Sigmoid colon (tissue), 6 donors: ENCODE measurements at regions not wholly inside any gene's neighbourhood (a gene's known extent, or its start where the extent isn't known, plus 50 kb on each side); places are given as distances from the start of the nearest gene placed in this dataset.
"Not testable (repeated sequence)": the region's sequence is repeated elsewhere in the genome, so short reads cannot be mapped to it uniquely, and the experiment has no call there.

Experiments used
- DNase-seq: peaks from one replicate; pipeline ENCODE4 v3.0.0-alpha.2; 2019
- H3K27ac ChIP-seq, 4 donors: fragments of 200-600 bp; sonication (generic); one replicate each; pipeline ENCODE4 v1.5.1; 2016 to 2019; ENCODE audit warnings: mild to moderate bottlenecking in 1 of 4
- H3K27me3 ChIP-seq, 3 donors: fragments of 200-600 bp; sonication (generic); one replicate each; pipeline ENCODE4 v1.5.1; 2019; ENCODE audit warnings: mild to moderate bottlenecking in 1 of 3
- H3K36me3 ChIP-seq, 4 donors: fragments of 200-600 bp; sonication (generic); one replicate each; pipeline ENCODE4 v1.5.1; 2016 to 2019
- H3K4me1 ChIP-seq, 4 donors: fragments of 200-600 bp; sonication (generic); one replicate each; pipeline ENCODE4 v1.5.1; 2017 to 2019
- H3K4me3 ChIP-seq, 4 donors: fragments of 200-600 bp; sonication (generic); one replicate each; pipeline ENCODE4 v1.5.1; 2017 to 2019; ENCODE audit warnings: mild to moderate bottlenecking in 2 of 4, moderate library complexity in 1 of 4
- H3K9me3 ChIP-seq, 4 donors: fragments of 200-600 bp in 3 of 4; sonication (generic) in 3 of 4; one replicate each; pipeline versions ENCODE4 v1.5.1 to v1.6.1; 2013 to 2019
- CTCF ChIP-seq, 4 experiments: fragments of 450-650 bp in 3 of 4; fragments of 200-600 bp in 1 of 4; IDR thresholded peaks; one replicate each; pipeline ENCODE4 v1.5.1; 2016 to 2019; ENCODE audit warnings: antibody characterized with exemption in 4 of 4, mild to moderate bottlenecking in 3 of 4, moderate library complexity in 2 of 4
- EP300 ChIP-seq, 4 donors: sonication (generic); formaldehyde crosslinking; IDR thresholded peaks; one replicate each; pipeline ENCODE4 v1.6.1; 2017; ENCODE audit warnings: antibody characterized with exemption in 4 of 4
- POLR2A ChIP-seq, 2 donors: fragments of 450-650 bp; IDR thresholded peaks; one replicate each; pipeline ENCODE4 v1.6.1; 2016; ENCODE audit warnings: antibody characterized with exemption in 2 of 2, mild to moderate bottlenecking in 2 of 2, moderate library complexity in 2 of 2
- POLR2AphosphoS5 ChIP-seq, 4 donors: sonication (generic); formaldehyde crosslinking; IDR thresholded peaks; one replicate each; pipeline ENCODE4 v1.6.1; 2017; ENCODE audit warnings: antibody characterized with exemption in 4 of 4
- WGBS, 2 donors: extraction: QIAGEN DNeasy Blood & Tissue Kit; methylation state at CpG; one replicate each; pipeline ENCODE4 v1.1.7; 2013; 5-methylcytosine and 5-hydroxymethylcytosine counted together
- intact Hi-C: fragments of 100-400 bp; cut with DNase I; formaldehyde crosslinking; loops from one replicate; pipeline ENCODE4 v1.15.1; 2023
- donor health status: healthy with polysubstance abuse.
- donor health status: healthy.

- Histone ChIP-seq H3K4me1 (peaks cover 0 to 17% (median 13%) of the 10 kb centered on the region in 4 donors), H3K4me3 (no peak overlapping the region), H3K9me3 (no peaks in the 10 kb centered on the region), H3K36me3 (no peaks in the 10 kb centered on the region), H3K27me3 (no peaks in the 10 kb centered on the region), H3K27ac (peak overlapping the region in 2 of 4 donors; percentile 44 to 50)
- TF ChIP-seq EP300 (IDR thresholded peaks at IDR 0.05) (no peak), POLR2AphosphoS5 (IDR thresholded peaks at IDR 0.05) (no peak), POLR2A (IDR thresholded peaks at IDR 0.05) (no peak), CTCF (IDR thresholded peaks at IDR 0.05) (no peak)
- intact Hi-C loops: no loop called here
- 90 to 95% methylated on average over 2 of the region's 2 CpGs for WGBS, 2 donors
- DNase-seq: no peak
Observed at GRCh38 chr1:213457733-213458132, 406.7 kb downstream of the RPS6KC1 start.

DNA sequence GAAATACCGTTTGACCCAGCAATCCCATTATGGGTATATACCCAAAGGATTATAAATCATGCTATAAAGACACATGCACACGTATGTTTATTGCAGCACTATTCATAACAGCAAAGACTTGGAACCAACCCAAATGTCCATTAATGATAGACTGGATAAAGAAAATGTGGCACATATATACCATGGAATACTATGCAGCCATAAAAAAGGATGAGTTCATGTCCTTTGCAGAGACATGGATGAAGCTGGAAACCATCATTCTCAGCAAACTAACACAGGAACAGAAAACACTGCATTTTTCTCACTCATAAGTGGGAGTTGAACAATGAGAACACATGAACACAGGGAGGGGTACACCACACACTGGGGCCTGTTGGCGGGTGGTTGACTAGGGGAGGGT, 411.3 kb downstream of the RPS6KC1 start:
- H3K4me3 ChIP-seq, DNase-seq, intact Hi-C loops, H3K4me1 ChIP-seq, H3K27me3 ChIP-seq, H3K36me3 ChIP-seq, H3K9me3 ChIP-seq, H3K27ac ChIP-seq: not testable (repeated sequence)
- whole genome bisulfite sequencing, 2 donors: 67 to 88% methylated on average over 3 of the region's 3 CpGs

- WGBS, 2 donors: 84 to 86% methylated on average over 2 of the region's 2 CpGs
- H3K4me3 ChIP-seq: no peak overlapping the region
- no peaks in the 10 kb centered on the region for H3K36me3 ChIP-seq
- no peaks in the 10 kb centered on the region for H3K9me3 ChIP-seq
- TF ChIP-seq EP300 (IDR thresholded peaks at IDR 0.05): no peak
- no peak for TF ChIP-seq POLR2AphosphoS5 (IDR thresholded peaks at IDR 0.05)
- no peak for TF ChIP-seq POLR2A (IDR thresholded peaks at IDR 0.05)
- no peak for TF ChIP-seq CTCF (IDR thresholded peaks at IDR 0.05)
- H3K4me1 ChIP-seq: no peaks in the 10 kb centered on the region
- H3K27me3 ChIP-seq: no peaks in the 10 kb centered on the region
- no peak overlapping the region for H3K27ac ChIP-seq
- no peak for DNase-seq
- intact Hi-C loops: no loop called here
Observed at GRCh38 chr1:213464786-213465460, 413.9 kb downstream of the RPS6KC1 start.

DNA sequence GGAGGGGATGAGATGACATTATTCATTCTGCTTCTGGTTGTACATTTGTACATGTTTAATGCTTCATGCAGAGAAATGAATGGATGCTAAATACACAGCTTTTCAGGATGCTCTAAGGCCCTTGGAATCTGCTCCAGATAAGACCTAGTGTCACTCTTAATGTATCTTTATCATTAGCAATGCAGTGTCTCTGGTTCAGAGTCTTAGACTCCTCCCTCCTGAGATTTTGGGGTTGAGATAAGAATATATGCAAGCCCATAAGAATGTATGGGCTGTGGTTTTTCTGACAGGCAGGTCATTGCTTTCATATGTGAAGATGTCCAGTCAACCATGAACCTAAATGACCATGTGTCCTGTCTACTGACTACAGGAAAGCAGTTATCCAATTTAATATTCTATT, 415.5 kb downstream of the RPS6KC1 start:
- TF ChIP-seq CTCF (IDR thresholded peaks at IDR 0.05) (no peak), POLR2AphosphoS5 (IDR thresholded peaks at IDR 0.05) (no peak)
- Histone ChIP-seq H3K4me1 (no peaks in the 10 kb centered on the region), H3K36me3 (no peaks in the 10 kb centered on the region), H3K27me3 (no peaks in the 10 kb centered on the region), H3K4me3 (no peak overlapping the region), H3K27ac (no peak overlapping the region), H3K9me3 (no peaks in the 10 kb centered on the region)
- no peak for DNase-seq
- intact Hi-C loops: no loop called here

DNA sequence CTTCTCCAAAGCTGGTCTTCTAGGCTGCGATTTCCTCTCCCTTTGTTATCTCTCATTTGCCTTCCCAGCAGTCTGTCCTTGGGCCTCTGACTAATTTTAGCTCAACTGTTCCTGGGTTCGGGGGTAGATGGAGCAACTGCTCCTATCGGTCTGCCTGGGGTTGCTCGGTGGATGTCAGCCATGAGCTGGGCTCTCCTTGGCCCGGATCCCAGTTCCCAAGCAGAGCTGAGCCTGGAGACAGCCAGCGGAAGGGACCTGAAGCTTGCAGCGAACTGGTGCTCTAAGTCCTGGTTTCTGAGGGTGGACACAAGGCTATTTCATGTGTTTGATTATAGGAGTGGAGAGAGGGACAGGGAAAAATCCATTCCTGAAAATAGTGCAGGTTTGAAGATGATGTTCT, 423.0 kb downstream of the RPS6KC1 start:
- no peaks in the 10 kb centered on the region for H3K4me1 ChIP-seq
- TF ChIP-seq CTCF (IDR thresholded peaks at IDR 0.05) (no peak), POLR2AphosphoS5 (IDR thresholded peaks at IDR 0.05) (no peak), EP300 (IDR thresholded peaks at IDR 0.05) (no peak), POLR2A (IDR thresholded peaks at IDR 0.05) (no peak)
- 79 to 83% methylated on average over 7 of the region's 7 CpGs for WGBS, 2 donors
- DNase-seq: no peak
- H3K9me3 ChIP-seq: no peaks in the 10 kb centered on the region
- H3K27ac ChIP-seq: no peak overlapping the region
- no peaks in the 10 kb centered on the region for H3K36me3 ChIP-seq
- H3K4me3 ChIP-seq: no peak overlapping the region
- H3K27me3 ChIP-seq: no peaks in the 10 kb centered on the region
- intact Hi-C loops: no loop called here
